ENCODE measurements at regions not wholly inside any gene's neighbourhood (a gene's known extent, or its start where the extent isn't known, plus 50 kb on each side); places are given as distances from the start of the nearest gene placed in this dataset.

DNA sequence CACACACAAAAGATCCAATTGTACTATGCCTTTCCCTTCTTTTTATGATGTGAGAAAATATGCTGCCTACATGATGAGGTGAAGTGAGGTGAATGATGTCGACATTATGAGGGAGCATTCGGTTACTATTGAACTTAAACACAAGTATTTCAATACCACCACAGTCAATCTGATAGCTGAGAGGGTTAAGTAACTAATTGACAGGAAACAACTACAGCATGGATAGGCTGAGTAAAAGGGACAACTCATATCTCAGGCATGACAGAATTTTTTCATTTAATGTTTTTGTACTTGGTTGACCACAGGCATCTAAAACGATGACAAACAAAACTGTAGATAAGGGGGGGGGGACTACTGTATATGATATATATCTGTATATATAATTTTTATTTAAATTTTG, 488.9 kb downstream of the SH2D4B start:
- DNase-seq (ENCODE audit: low spot score), result no peak

DNA sequence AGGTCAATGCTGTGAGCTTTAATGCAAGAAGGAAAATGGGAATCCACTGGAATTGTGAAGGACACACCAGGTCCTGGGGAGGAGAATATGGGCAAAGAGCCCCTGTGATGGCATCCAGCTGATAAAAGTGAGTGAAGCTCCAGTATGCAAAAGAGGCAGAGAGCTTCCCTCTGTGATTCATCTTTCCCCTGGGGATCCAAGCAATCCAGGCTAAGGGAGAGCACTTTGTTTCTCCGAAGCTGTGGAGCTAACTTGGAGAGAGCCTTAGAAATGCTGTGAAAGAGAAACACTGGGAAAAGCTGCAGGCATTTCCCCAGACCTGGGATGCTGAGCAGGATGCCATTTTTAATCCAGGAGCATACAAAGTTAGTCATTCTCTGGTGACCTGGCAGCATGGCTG, 489.5 kb downstream of the SH2D4B start:
- DNase-seq (ENCODE audit: low spot score), result no peak

DNA sequence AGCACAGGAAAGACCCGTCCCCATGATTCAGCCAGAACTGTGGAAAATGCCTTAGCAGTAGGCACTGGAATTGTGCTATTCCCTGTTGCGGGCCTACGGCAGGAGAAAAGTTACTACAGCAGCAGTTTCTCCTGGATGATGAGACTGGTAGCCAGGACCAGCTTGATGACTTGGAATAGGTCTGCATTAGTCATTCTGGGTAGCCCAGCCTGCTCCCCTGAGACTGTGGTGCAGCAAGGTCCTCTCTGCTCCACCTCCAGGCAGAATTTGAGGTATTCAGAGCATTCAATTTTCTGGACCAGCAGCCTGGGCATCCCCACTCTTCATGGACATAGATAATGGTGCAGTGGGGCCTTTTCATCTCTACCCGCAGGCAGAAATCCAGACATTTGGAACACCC, 490.0 kb downstream of the SH2D4B start:
- no peak for DNase-seq (ENCODE audit: low spot score)

DNA sequence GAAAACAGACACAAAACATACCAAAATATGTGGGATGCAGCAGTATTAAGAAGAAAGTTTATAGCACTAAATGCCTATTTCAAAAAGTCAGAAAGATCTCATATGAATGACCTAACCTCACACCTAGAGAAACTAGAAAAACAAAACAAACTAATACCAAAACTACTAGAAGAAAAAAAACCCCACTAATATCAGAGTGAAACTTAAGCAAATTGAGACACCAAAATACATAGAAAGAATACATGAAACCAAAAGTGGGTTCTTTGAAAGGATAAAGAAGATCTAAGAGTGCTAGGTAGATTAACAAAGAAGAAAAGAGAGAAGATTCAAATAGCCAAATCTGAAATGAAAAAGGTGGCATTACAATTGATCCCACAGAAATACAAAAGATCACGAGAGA, 494.1 kb downstream of the SH2D4B start:
- DNase-seq (ENCODE audit: low spot score), result no peak

DNA sequence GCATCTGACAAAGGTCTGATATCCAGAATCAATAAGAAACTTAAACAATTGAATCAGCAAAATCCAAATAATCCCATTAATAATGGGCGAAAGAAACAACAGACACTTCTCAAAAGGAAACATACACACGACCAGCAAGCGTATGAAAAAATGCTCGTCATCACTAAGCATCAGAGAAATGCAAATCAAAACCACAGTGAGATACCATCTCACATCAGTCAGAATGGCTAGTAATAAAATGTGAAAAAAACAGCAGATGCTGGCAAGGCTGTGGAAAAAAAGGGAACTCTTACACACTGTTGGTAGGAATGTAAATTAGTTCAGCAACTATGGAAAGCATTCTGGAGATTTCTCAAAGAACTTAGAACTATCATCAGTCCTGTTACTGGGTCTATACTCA, 496.7 kb downstream of the SH2D4B start:
- no peak for DNase-seq (ENCODE audit: low spot score)

DNA sequence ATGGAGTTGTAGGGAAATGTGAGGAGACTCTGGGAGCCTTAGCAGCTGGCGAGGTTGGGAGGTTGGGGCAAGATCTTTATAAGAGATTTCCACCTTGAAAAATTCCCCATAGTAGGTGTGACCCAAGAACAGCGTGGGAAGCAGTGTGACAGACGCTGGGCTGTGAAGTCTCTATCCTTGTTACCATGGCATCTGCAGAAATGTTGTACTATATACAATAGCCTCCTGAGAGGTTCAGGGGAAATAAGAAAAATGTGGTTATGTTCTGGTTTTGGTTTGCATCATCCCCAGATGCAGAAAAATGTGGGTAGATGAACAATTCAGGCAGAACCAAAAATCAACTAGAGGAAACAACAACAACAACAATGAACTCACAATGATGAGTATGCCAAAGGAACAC, 498.6 kb downstream of the SH2D4B start:
- no peak for DNase-seq (ENCODE audit: low spot score)

DNA sequence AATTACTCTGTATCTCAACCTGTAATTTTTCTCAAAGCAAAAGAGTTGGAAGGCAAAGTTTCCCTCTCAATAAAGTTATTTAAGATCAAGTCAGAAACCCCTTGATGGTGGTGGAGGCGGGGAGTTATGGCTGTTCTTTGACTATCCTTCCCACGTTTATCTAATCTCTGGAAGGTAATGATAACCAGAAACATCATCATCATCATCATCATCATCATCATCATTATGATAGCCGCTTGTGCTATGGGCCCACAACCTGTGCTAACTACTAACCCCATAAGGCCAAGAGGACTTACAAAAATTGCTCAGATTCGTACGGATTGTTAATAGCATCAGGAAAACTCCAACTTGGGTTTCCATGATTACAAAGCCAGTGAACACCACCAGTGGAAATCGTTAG, 502.3 kb downstream of the SH2D4B start:
- no peak for DNase-seq (ENCODE audit: low spot score)

DNA sequence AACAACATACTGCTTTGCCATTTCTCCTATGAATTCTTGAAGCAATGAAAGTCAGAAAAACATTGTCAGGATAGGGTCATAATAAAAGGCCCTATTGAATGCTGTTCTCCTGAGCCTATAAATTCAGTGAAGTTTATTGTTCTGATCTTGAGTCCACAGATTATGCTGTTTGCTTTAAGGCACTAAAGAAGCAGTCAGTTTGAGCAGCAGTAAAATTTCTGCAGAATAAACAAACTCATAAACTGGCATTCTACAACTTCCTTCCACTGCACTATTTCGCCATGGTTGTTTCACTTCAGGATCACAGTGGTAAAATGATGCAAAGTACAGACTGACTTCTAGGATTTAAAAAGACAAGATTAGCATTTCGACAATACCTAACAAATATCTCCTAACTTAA, 503.2 kb downstream of the SH2D4B start:
- DNase-seq (ENCODE audit: low spot score), result no peak

DNA sequence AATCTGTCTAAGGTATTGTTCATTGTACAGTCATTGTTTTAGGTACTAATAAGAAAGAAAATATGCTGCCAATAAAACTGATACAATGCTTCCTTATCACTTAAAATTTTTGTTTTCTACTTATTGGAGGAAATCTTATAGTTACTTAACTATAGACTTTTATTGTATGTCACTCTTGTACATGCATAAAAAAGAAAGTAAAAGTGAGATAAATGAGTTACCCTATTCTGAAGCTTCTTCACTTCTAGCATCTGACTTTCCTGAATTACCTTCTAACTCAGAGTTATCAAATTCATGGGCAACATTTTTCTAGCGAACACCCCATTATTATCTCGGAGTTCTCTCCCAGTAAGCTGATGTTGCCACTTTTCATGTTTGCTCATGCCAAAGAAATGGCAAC, 504.9 kb downstream of the SH2D4B start:
- DNase-seq (ENCODE audit: low spot score), result no peak

DNA sequence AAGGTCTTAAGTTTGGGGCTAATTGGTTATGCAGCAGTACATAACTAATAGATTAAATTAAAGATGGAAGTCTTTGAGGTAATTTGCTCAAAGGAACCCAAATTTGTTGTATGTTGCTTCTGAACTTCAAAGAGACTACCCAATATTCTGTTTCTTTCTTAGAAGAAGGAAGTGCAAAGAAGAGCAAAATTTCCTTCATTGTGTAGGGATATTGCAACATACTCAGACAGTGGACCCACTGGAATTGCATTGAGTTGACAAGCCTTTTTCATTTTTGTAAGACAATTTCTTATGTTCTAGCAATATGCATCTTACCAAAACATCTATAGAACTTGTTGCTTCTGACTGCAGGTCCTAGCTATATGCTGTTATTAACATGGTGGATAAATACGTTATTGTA, 527.8 kb downstream of the SH2D4B start:
- no peak for DNase-seq (ENCODE audit: low spot score)

DNA sequence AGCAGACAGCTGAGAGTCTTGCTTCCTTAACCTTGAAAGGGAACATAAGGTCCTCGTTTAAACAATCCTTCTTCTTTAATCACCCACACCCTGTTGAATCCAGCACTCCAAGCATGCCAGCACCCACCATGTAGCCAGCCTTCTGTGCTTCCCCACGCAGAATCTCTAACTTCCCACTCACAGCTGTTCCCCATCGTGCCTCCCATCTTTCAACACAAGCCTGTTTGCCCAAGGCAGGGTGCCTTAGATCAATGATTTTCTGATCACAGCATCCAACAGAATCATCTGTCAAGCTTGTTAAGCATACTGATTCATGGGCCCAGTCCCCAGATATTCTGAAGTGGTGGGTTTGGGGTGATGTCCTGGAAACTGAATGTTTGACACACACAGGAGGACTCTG, 530.8 kb downstream of the SH2D4B start:
- no peak for DNase-seq (ENCODE audit: low spot score)

DNA sequence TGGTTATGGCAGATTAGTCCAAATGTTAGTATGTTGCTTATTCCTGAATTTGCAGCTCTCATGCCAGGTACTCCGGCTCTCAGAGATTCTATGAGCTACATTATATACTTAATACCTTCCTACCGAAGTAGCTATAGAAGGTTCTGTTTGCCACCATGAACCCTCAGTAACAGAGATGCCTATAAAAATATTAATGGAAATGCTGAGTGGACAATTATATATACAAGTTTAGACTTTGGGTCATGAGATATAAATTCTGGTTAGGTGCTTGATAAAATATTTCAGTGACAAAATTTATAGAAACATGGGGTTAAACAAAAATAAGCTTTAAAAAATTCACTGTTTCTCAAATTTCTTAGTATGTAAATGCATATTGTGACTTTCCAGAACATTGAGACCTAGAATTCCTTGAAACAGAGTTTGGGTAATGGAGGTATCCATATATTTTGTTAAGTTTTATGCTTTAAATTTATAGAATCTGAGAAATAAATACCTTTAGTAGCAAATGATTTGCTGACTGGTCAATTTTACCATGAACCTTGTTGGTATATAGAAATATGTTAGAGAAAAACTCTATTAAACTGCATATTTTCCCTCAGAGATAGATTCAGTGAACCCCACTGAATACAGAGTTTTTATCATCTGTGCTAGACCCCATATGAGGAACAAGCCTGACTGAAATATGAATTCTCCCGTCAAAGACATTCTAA, 533.5 kb downstream of the SH2D4B start:
- no peak for DNase-seq (ENCODE audit: low spot score)

DNA sequence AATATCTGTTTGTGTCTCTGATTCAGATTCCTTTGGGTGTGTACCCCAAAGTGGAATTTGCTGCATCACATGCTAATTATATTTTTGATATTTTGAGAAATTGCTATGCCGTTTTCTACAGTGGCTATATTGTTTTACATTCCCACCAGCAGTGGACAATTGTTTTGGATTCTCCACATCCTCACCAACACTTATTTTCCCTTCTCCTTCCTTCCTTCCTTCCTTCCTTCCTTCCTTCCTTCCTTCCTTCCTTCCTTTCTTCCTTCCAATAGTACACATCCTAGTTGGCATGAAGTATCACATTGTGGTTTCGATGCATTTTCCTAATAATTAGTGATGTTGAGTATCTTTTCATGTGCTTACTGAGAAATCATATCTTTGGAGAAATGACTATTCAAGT, 535.5 kb downstream of the SH2D4B start:
- no peak for DNase-seq (ENCODE audit: low spot score)

DNA sequence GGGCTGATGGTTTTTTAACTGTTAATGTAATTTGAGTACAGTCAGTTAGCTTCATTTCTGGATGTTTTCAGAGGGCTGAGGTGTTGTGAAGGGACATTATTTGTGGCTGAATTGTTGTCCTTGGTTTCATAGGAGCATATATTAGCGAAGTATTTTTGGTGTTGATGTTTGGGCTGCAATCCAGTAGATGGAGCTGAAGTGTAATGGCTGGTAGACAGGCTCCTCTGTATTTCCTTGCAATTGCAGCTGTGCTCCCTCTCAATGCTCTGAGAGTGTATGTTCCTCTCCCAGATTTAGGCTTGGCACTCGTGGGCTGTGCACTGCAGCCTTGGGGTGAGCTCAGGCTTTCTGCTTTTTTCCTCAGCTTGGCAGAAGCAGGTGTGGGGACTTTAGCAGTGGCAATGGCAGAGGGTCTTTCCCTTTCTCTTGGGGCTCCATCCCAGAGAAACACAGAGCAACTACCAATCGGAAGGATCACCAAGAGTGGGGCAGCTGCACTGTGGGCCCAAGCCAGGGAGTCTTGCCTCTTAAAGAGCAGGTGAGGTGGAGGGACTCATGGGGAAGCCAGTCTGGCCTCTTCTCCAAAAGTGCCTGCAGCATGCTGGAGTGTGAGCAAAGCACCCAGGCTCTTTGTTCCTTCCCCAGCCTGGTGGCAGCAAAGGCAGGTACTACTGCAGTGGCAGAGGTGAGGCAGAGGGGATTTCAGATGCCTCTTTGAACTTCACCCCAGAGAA, 544.4 kb downstream of the SH2D4B start:
- no peak for DNase-seq (ENCODE audit: low spot score)

DNA sequence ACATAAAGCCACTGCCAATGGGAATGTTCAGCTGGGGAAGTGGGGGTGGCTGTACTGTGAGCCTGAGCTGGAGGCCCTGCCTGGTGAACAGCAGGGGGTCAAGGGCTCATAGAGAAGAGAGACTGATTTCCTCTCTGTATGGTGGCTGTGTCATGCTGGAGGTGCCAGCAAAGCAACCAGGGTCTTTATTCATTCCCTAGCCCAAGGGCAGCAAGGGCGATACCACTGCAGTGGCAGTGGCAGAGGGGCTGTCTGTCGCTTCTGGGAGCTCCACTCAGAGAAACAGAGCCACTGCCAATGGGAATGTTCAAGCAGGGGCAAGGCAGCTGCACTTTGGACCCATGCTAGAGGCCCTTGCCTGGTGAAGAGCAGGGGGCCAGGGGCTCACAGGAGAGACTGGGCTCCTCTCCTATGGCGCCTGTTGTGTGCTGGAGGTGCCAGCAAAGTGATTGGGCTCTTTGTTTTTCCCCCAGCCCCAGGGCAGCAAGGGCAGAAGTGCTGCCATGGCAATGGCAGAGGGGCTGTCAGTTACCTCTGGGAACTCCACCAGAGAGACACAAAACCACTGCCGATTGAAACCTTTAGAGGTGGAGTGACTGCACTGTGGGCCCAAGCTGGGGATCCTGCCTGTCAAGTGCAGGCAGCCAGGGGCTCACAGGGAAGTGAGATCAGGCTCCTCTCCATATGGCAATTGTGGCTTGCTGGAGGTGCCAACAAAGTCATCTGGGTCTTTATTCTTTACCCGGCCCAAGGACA, 545.1 kb downstream of the SH2D4B start:
- no peak for DNase-seq (ENCODE audit: low spot score)

DNA sequence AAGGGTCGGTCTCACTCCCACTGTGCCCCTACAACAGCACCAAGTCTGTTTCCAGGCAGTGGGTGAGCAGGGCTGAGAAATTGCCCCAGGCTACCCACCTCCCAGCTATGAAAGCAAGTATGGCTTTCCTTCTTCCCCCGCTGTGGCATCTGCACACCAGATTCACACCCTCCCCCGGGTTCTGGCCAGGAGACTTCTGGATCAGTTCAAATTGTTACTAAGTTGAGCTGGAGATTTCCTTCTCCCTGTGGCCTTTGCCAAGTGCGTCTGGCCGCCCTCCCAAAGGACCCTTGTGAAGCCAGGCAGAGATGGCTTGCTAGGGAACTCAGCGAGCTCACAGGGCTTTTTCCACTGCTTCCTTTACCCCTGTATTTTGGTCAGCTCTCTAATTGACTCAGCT, 555.4 kb downstream of the SH2D4B start:
- no peak for DNase-seq (ENCODE audit: low spot score)

DNA sequence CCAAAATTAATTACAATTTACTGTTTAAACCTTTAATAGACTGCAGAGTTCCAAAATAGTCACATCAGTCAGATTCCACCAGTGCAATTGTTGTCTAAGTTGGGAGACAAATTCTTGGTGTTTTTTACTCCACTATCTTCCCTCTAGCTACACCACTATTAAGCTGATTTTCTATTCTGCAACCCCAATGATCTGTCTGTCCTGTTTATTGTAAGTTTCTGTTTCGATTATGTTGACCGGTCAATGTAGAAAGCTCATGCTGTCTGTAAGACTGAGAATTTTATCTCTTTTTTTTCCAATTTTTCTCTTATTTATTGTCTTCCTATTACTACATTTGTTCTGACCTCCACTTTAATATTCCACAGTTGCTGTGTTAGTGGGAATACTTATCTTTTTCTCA, 557.5 kb downstream of the SH2D4B start:
- DNase-seq (ENCODE audit: low spot score), result no peak

DNA sequence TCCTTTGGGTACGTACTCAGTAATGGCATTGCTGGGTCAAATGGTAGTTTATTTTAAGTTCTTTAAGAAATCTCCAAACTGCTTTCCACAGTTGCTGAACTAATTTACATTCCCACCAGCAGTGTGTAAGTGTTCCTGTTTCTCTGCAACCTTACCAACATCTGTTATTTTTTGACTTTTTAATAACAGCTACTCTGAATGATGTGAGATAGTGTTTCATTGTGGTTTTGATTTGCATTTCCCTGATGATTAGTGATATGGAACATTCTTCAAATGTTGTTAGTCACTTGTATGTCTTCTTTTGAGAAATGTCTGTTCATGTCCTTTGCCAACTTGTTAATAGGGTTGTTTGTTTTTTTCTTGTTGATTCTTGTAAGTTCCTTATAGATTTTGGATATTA, 558.9 kb downstream of the SH2D4B start:
- DNase-seq (ENCODE audit: low spot score), result no peak

DNA sequence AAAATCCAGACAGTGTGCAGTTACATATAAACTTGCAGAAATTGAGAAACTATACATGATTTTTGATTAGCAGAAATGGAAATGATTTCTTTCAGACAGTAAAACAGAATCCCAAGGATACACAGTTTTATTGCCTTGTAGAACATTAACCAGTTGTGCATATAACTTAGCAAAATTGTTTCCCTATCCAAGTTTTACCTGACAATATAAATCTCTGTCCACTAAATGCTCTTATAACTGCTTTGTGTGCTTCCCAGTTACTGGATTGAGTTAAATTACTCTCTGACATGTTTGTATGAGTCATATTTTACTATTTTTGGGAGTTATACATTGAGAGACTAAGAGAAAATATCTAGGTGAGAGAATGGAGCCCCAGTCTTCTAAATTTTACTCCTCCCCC, 563.4 kb downstream of the SH2D4B start:
- no peak for DNase-seq (ENCODE audit: low spot score)

DNA sequence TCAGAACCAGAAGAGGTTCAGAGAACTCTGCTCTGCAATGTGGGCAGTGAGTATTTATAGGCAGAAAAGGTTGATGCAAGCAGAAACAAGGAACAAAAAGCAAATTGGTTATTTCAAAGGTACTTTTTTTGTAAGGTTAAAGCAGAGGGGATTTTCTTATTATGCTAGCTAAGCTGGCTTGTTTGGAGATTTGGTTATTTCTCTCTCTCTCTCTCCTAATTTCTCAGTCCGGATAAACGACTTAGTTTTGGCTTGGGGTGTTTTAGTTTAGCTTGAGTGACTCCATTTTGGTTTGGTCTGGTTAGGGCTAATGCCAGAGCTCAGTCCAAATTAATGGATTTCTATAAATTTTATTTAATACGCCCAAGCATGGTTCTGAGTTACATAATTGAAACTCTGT, 566.8 kb downstream of the SH2D4B start:
- DNase-seq (ENCODE audit: low spot score), result no peak

DNA sequence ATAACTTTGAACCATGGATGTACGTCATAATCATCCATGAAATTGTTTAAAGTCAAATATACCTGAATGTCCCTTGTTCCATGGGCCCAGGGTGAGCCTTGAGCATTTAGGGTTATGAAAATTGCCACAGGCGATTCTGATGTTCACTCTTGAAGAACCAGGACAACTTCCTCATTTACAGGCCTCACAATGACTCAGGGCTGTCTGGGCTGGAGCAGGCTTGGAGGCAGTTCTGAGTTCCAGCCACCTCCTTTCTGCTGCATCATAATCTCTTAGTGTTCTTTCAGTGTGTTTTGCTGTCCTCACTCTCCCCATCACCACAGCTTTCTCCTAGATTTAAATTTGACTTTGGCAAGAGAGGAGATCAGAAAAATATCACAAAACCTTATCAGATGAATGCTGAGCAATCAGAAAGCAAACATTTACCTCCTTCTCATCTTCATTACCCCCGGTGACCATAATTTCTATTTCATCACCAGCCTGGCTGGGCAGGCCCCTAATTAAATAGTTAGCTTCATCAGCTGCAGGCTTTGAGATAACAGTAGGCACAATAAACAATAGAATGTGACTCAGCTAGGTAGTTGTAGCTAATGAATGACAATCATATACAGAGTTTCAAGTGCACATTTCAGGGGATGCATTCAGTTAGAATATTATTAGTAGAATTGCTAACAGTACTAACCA, 571.0 kb downstream of the SH2D4B start:
- DNase-seq (ENCODE audit: low spot score), result no peak

DNA sequence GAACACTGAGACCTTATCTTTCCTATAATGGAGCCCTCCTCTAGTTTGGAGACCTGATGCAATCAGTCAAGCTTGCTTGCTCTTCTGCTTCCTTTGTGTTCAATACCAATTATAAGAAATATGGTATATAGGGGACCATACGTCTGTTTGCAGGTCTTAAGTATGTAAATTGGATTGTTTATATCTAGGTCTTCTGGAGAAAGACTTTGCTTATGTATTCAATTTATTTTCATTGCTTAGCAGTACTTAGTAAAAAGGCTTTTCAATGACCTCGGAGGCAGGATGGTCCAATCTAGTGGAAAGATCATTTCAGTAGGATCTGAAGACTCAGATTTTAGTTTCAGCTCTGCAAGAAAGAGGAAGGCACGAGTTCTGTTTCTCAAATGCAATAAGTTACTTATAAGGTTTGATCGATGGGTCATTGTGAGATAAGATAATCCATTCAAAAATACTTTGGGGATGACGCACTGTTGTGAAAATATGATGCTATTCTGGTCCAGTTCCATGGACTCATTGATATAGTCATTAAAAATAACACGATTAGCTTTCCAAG, 571.6 kb downstream of the SH2D4B start:
- DNase-seq (ENCODE audit: low spot score), result no peak

Measured in kidney capillary endothelial cell (primary cell).